Uterus (tissue), 2 donors: ENCODE measurements at regions not wholly inside any gene's neighbourhood (a gene's known extent, or its start where the extent isn't known, plus 50 kb on each side); places are given as distances from the start of the nearest gene placed in this dataset.

Experiments
- CTCF ChIP-seq, 4 experiments: fragments of 200-600 bp in 2 of 4; fragments of 450-650 bp in 2 of 4; sonication (generic) in 2 of 4; IDR thresholded peaks; one replicate each; pipeline ENCODE4 v1.5.1; 2016 to 2019; ENCODE audit warnings: antibody characterized with exemption in 4 of 4, mild to moderate bottlenecking in 2 of 4, moderate library complexity in 1 of 4
- POLR2A ChIP-seq, 2 donors: fragments of 450-650 bp; IDR thresholded peaks; one replicate each; pipeline ENCODE4 v1.6.1; 2016; ENCODE audit warnings: antibody characterized with exemption in 2 of 2, mild to moderate bottlenecking in 1 of 2, moderate library complexity in 1 of 2

DNA sequence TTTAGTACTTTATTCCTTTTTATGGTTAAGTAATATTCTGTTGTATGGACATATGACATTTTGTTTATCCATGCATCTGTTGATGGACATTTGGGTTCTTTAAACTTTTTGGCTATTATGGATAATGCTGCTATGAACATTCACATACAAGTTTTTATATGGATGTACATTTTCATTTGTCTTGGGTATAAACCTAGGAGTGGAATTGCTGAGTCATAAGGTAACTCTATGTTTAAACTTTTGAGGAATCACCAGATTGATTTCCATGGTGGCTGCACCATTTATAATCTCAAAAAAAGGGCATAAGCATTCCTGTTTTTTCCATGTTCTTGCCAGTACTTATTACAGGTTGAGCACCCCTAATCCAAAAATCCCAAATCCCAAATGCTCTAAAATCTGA is 90.3 kb upstream of the CRHR1 start:
- TF ChIP-seq CTCF (IDR thresholded peaks at IDR 0.05) = no peak
- no peak for TF ChIP-seq POLR2A (IDR thresholded peaks at IDR 0.05)
